IPS-11a (cell line): ENCODE measurements at regions not wholly inside any gene's neighbourhood (a gene's known extent, or its start where the extent isn't known, plus 50 kb on each side); places are given as distances from the start of the nearest gene placed in this dataset.

Experiments
- H3K4me3 ChIP-seq: one replicate; pipeline ENCODE4 v1.5.1; 2013; ENCODE audit warnings: low read depth, low read length, control low read depth

DNA sequence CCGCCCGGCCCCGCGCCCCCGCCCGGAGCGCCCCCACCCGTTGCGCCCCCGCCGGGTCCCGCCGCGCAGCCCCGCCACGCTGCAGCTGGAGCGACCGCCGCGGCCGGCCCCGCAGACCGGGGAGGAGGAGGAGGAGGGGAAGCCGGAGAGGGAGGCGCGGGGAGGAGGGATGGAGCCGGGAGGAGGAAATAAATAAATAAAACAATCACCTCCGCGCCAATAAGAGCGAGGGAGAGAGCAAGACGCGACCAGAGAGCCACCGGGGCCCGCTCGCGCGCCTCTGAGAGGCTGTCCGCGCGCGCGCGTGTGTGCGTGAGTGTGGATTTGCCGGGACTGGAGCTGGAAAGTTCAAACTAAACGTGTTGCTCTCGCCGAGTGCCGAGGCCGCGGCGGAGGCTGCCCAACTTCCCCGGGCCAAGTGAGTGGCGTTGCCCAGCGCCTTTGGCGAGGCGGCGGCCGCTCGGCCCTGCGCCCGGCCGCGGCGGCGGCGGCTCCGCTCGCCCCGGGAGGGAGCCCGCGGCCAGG, 2184.4 kb upstream of the TENM3 start:
- H3K4me3 ChIP-seq = peak overlapping the region; percentile 86

GRCh38 chr4:180059216-180059881, 2183.9 kb upstream of the TENM3 start:
- peak overlapping the region; percentile 86 for H3K4me3 ChIP-seq

DNA sequence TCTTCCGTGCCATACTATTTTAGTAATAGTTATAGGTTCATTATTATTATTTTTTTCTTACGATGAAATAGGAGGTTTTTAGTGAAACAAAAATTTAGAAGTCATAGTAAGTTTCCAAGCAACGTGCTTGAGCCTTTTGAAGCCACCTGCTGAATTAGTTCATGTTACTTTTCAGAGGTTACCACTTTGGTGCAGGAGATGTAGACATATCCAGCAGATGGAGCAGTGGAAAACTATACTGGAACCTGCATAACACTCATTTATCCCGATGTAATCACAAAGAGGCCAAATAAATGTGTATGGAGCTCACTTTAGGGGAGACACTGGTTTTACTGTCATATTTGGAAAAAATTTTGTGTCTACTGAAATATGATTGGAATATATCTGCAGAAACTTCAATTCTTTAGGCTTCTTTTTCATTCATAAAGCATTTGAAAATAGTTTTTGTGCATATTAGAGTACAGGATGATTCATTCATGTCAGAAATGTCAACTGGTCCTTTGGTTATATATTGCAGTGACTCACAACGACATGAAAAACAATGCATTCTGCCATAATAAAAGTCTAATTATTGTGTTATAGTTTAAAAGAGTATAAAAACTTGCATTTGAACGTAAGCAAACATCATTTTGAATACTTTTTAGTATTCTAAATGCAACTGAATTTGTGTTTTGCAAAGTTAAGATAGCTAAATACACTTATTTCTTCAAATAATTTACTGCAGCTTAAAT, 2182.9 kb upstream of the TENM3 start:
- no peak overlapping the region for H3K4me3 ChIP-seq

DNA sequence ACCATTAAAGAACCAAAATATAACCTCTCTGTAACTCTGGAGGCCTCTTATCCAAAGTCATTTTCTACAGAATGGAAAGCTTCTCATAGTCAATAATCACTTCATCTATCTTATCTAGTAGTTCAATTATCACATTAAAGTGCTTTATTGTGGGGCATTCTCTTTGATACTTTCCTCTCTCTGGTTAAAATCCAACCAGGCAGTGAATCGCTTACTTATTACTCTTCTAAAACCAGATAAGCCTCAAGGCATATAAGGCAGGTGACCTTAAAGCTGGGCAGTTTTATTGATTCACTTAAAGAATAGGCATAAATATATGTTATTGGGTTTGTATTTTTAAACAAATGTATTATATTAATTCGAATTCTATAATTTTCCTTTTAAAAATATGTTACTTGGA, 2162.1 kb upstream of the TENM3 start:
- no peak overlapping the region for H3K4me3 ChIP-seq

GRCh38 chr4:180084561-180084960, 2158.6 kb upstream of the TENM3 start:
- no peak overlapping the region for H3K4me3 ChIP-seq

GRCh38 chr4:180086480-180087190, 2156.6 kb upstream of the TENM3 start:
- no peak overlapping the region for H3K4me3 ChIP-seq

- H3K4me3 ChIP-seq = no peak overlapping the region
These were observed 2144.6 kb upstream of the TENM3 start for GRCh38 chr4:180098586-180098985.

- no peak overlapping the region for H3K4me3 ChIP-seq
These were observed 2143.2 kb upstream of the TENM3 start for GRCh38 chr4:180099957-180100356.

GRCh38 chr4:180100433-180101344, 2142.5 kb upstream of the TENM3 start:
- no peak overlapping the region for H3K4me3 ChIP-seq

DNA sequence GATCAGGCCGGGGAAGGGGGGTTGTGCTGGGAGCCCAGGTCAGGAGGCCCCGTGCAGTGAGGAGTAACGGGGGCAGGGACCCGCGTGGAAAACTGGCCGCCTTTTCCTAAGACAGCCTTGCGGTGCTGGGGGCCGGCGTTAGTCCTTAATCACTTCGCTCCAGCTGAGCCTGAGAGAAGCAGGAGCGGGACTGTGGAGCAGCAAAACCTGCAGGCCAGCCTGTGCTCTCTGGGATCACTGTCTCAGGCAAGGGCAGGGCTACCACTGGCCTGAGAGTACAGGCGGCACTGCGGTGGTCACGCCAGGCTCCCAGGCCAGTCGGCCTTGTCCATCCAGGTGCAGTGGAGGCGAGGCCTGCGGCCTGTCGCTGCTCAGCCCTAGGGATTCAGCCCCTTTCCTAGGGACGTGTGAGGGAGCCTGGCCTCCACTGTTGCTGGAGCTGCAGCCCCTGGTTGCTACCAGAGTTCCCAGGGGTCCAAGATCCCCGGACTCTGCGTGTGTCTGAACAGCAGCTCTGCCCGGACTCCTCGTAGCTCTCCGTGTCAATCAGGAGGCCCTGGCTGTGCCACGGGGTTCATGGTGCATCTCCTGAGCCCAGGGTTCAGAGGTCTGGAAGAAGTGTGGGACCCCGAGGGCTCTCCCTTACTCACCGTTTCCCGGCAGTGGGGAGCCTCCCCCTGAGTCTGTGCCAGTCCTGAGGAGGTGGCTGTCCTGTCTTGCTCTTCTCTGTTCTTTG, 2141.7 kb upstream of the TENM3 start:
- H3K4me3 ChIP-seq = no peak overlapping the region

- no peak overlapping the region for H3K4me3 ChIP-seq
These were observed 2139.4 kb upstream of the TENM3 start for GRCh38 chr4:180103794-180104193.

GRCh38 chr4:180105362-180105761, 2137.8 kb upstream of the TENM3 start:
- no peak overlapping the region for H3K4me3 ChIP-seq

- no peak overlapping the region for H3K4me3 ChIP-seq
These were observed 2137.1 kb upstream of the TENM3 start for GRCh38 chr4:180106122-180106521.

DNA sequence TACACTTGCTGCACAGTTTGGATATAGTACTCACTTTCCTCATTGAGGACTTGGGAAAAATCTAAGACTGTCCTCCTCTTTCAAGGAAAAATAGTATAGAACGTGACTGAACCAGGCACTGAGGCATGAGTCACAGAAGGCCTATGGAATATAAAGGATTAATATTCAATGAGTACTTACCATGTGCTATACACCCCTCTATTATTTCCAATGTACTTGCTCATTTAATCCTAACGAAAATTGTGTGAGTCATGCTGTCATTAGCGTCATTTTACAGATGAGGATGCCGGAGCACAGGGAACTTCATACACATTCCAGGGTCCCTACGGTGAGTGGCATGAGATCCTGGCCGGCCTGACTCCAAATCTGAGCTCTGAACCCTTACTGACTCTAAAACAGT, 2136.2 kb upstream of the TENM3 start:
- no peak overlapping the region for H3K4me3 ChIP-seq

DNA sequence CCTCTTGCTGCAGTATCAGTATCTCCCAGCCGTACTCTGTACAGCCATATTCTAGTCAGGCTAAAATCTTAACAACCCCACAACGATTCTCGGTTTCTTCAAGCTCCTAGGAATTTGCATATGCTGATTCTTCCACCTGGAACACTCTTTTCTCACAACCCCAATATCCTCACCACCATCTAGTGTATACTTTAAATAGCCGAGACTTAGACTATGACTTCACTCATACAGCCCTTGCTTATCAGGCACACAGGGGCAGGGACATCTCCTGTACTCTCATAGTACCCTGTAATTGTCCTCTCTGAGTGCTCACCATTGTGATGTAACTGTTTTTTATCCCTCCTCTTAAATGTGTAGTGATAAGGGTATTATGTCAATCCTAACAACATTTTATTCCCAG, 2126.4 kb upstream of the TENM3 start:
- no peak overlapping the region for H3K4me3 ChIP-seq

DNA sequence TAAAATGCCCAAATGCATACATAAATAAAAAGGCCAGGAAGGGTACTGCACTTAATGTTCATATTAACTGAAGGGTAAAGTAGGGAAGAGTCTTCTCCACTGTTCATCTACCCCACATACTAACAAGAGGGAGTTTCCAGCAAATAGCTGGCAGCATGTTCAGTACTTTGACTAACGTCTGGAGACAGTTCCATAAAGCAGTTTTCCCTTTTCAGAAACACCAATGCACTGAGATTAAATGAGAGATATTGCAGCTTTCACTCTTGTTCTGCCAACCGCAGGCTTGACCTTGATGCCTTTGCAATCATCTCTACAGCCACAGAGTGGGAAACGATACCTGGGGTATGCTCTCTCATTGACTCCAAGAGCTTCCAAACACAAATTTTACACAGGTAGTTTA, 2123.1 kb upstream of the TENM3 start:
- H3K4me3 ChIP-seq = no peak overlapping the region

- no peak overlapping the region for H3K4me3 ChIP-seq
These were observed 2108.9 kb upstream of the TENM3 start for GRCh38 chr4:180134091-180134866.

DNA sequence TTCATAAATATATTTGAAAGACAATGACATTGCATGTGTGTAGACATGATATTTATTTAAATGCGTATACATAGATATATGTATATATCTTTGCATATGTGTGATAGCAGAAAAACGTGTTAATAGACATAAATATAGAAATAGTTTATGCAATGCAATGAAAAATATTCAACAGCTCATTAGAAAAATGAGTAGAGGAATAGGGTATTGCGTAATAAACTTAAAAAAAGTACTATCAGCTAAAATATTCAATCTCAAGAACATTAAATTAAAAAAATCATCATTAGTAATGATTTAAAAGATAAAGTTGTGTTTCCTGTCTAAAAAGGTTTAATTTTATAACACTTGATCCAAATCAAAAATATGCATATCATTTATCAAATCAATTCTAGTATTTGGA, 2101.5 kb upstream of the TENM3 start:
- no peak overlapping the region for H3K4me3 ChIP-seq

DNA sequence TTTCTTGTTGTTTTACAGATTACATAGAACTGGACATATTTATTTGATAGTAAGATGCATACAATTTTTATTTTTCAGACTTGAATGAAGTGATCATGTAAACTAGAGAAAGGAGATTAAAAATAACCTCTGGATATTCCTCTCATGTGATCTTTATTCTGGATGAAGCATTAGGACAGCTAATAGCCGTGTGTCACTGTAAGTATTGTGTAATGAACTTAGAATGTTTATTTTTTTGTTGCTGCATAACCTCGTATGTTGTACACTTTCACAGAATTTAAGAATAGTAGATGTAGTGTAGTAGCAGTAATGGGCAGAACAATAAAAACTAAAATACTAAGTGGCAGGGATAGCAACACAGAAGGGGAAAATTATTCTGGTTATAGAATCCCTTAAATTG, 2094.5 kb upstream of the TENM3 start:
- no peak overlapping the region for H3K4me3 ChIP-seq
